HG02623 (cell line): ENCODE measurements at regions not wholly inside any gene's neighbourhood (a gene's known extent, or its start where the extent isn't known, plus 50 kb on each side); places are given as distances from the start of the nearest gene placed in this dataset.

Source experiments
- ATAC-seq: cut with Tn5 transposase; IDR thresholded peaks from one replicate; pipeline ENCODE4 v1.9.1; 2021; ENCODE audit warnings: moderate library complexity; ENCODE audit not compliant: unreplicated experiment

GRCh38 chr21:16519644-16520043 is 789.9 kb downstream of the USP25 start:
- ATAC-seq, result no peak

GRCh38 chr21:16522548-16522947 is 792.8 kb downstream of the USP25 start:
- no peak for ATAC-seq

GRCh38 chr21:16530656-16531055 is 800.9 kb downstream of the USP25 start:
- no peak for ATAC-seq

GRCh38 chr21:16532840-16533239 is 803.1 kb downstream of the USP25 start:
- no peak for ATAC-seq

- ATAC-seq, result no peak
Measured at GRCh38 chr21:16533692-16534407, 804.1 kb downstream of the USP25 start.

- no peak for ATAC-seq
Measured at GRCh38 chr21:16534408-16535101, 804.8 kb downstream of the USP25 start.

GRCh38 chr21:16535102-16535422 is 805.3 kb downstream of the USP25 start:
- no peak for ATAC-seq

- ATAC-seq, result no peak
Measured at GRCh38 chr21:16535626-16536025, 805.8 kb downstream of the USP25 start.

- no peak for ATAC-seq
Measured at GRCh38 chr21:16536140-16536539, 806.4 kb downstream of the USP25 start.

- ATAC-seq, result no peak
Measured at GRCh38 chr21:16536643-16537434, 807.1 kb downstream of the USP25 start.

GRCh38 chr21:16537501-16537900 is 807.7 kb downstream of the USP25 start:
- ATAC-seq, result no peak

- no peak for ATAC-seq
Measured at GRCh38 chr21:16538405-16538804, 808.6 kb downstream of the USP25 start.

GRCh38 chr21:16538936-16539440 is 809.2 kb downstream of the USP25 start:
- ATAC-seq, result no peak

- no peak for ATAC-seq
Measured at GRCh38 chr21:16540966-16541727, 811.4 kb downstream of the USP25 start.

GRCh38 chr21:16550118-16550517 is 820.3 kb downstream of the USP25 start:
- no peak for ATAC-seq

- no peak for ATAC-seq
Measured at GRCh38 chr21:16550917-16551741, 821.3 kb downstream of the USP25 start.

- no peak for ATAC-seq
Measured at GRCh38 chr21:16552880-16553279, 823.1 kb downstream of the USP25 start.

- no peak for ATAC-seq
Measured at GRCh38 chr21:16554503-16554902, 824.7 kb downstream of the USP25 start.

- no peak for ATAC-seq
Measured at GRCh38 chr21:16563116-16563515, 833.3 kb downstream of the USP25 start.

GRCh38 chr21:16563795-16564194 is 834.0 kb downstream of the USP25 start:
- no peak for ATAC-seq
